Cerebellar nuclear complex (tissue), 1 donor: ENCODE measurements at regions not wholly inside any gene's neighbourhood (a gene's known extent, or its start where the extent isn't known, plus 50 kb on each side); places are given as distances from the start of the nearest gene placed in this dataset.
"Not testable (repeated sequence)": the region's sequence is repeated elsewhere in the genome, so short reads cannot be mapped to it uniquely, and the experiment has no call there.

ENCODE experiments used
- DNase-seq, 2 experiments: peaks; one replicate each; lab custom pipeline; 2025; lab: John Stamatoyannopoulos, UW

- DNase-seq, result no peak
Measured at GRCh38 chr17:34472363-34472762, 107.0 kb upstream of the TMEM132E start.

GRCh38 chr17:34471278-34471677 is 108.1 kb upstream of the TMEM132E start:
- not testable (repeated sequence) for DNase-seq

GRCh38 chr17:34465789-34466188 is 102.8 kb upstream of the CCL1 start:
- no peak for DNase-seq

- no peak for DNase-seq
Measured at GRCh38 chr17:34464812-34465211, 101.8 kb upstream of the CCL1 start.

- DNase-seq, result no peak
Measured at GRCh38 chr17:34458266-34458665, 95.2 kb upstream of the CCL1 start.

GRCh38 chr17:34456121-34456520 is 93.1 kb upstream of the CCL1 start:
- no peak for DNase-seq

- DNase-seq, result no peak
Measured at GRCh38 chr17:34452769-34453168, 89.7 kb upstream of the CCL1 start.

- DNase-seq, result no peak
Measured at GRCh38 chr17:34451313-34451712, 88.3 kb upstream of the CCL1 start.

GRCh38 chr17:34447406-34447805 is 84.4 kb upstream of the CCL1 start:
- no peak for DNase-seq

- DNase-seq, result no peak
Measured at GRCh38 chr17:34445101-34445500, 82.1 kb upstream of the CCL1 start.

- peak in 1 of 2 experiments; percentile 7 for DNase-seq
Measured at GRCh38 chr17:34443619-34444469, 80.8 kb upstream of the CCL1 start.

- no peak for DNase-seq
Measured at GRCh38 chr17:34442387-34443111, 79.5 kb upstream of the CCL1 start.

- DNase-seq, result no peak
Measured at GRCh38 chr17:34437188-34437587, 74.2 kb upstream of the CCL1 start.

- DNase-seq, result no peak
Measured at GRCh38 chr17:34436607-34437006, 73.6 kb upstream of the CCL1 start.

GRCh38 chr17:34435182-34435928 is 72.3 kb upstream of the CCL1 start:
- no peak for DNase-seq

- no peak for DNase-seq
Measured at GRCh38 chr17:34434052-34434451, 71.0 kb upstream of the CCL1 start.

- no peak for DNase-seq
Measured at GRCh38 chr17:34424814-34425491, 61.9 kb upstream of the CCL1 start.

- no peak for DNase-seq
Measured at GRCh38 chr17:34423978-34424813, 61.2 kb upstream of the CCL1 start.

GRCh38 chr17:34423315-34423714 is 60.3 kb upstream of the CCL1 start:
- DNase-seq, result not testable (repeated sequence)

GRCh38 chr17:34420900-34421299 is 57.9 kb upstream of the CCL1 start:
- DNase-seq, result no peak

GRCh38 chr17:34420254-34420766 is 57.3 kb upstream of the CCL1 start:
- peak in 1 of 2 experiments; percentile 3 for DNase-seq
